IMR-90 (cell line): ENCODE measurements at regions not wholly inside any gene's neighbourhood (a gene's known extent, or its start where the extent isn't known, plus 50 kb on each side); places are given as distances from the start of the nearest gene placed in this dataset.

Experiments used
- CEBPB ChIP-seq: IDR thresholded peaks from 2 replicates; pipeline ENCODE4 v1.6.1; 2012; ENCODE audit warnings: low read depth, low read length, improper control_type of control experiment
- CTCF ChIP-seq: conservative IDR thresholded peaks from 2 replicates; pipeline ENCODE4 v1.5.1; 2012; ENCODE audit warnings: mild to moderate bottlenecking, low read depth, low read length, improper control_type of control experiment

GRCh38 chr1:221343136-221343535, 398.8 kb downstream of the DUSP10 start:
- no peak for TF ChIP-seq CTCF
- no peak for TF ChIP-seq CEBPB
